Stimulated activated naive CD4-positive, alpha-beta T cell (primary cell): ENCODE measurements at regions not wholly inside any gene's neighbourhood (a gene's known extent, or its start where the extent isn't known, plus 50 kb on each side); places are given as distances from the start of the nearest gene placed in this dataset.

Experiments
- DNase-seq, 6 experiments: peaks; one replicate each; lab custom pipeline; 2025; lab: John Stamatoyannopoulos, UW

- no peak for DNase-seq
Measured at GRCh38 chr12:13841358-13841757, 140.0 kb downstream of the GRIN2B start.

GRCh38 chr12:13839365-13840336, 141.8 kb downstream of the GRIN2B start:
- no peak for DNase-seq

GRCh38 chr12:13836099-13836498, 145.3 kb downstream of the GRIN2B start:
- no peak for DNase-seq

GRCh38 chr12:13835652-13836051, 145.8 kb downstream of the GRIN2B start:
- DNase-seq = no peak

- DNase-seq = no peak
Measured at GRCh38 chr12:13834241-13834640, 147.2 kb downstream of the GRIN2B start.

- DNase-seq = no peak
Measured at GRCh38 chr12:13817131-13817530, 164.3 kb downstream of the GRIN2B start.

GRCh38 chr12:13816394-13816793, 165.0 kb downstream of the GRIN2B start:
- no peak for DNase-seq

- no peak for DNase-seq
Measured at GRCh38 chr12:13812168-13812567, 169.2 kb downstream of the GRIN2B start.

- DNase-seq = no peak
Measured at GRCh38 chr12:13811061-13811460, 170.3 kb downstream of the GRIN2B start.

GRCh38 chr12:13805041-13805440, 176.4 kb downstream of the GRIN2B start:
- no peak for DNase-seq

- DNase-seq = no peak
Measured at GRCh38 chr12:13801543-13801942, 179.9 kb downstream of the GRIN2B start.

- no peak for DNase-seq
Measured at GRCh38 chr12:13799574-13799973, 181.8 kb downstream of the GRIN2B start.

- no peak for DNase-seq
Measured at GRCh38 chr12:13798162-13798561, 183.2 kb downstream of the GRIN2B start.

GRCh38 chr12:13794706-13795105, 186.7 kb downstream of the GRIN2B start:
- no peak for DNase-seq

- no peak for DNase-seq
Measured at GRCh38 chr12:13790317-13790716, 191.1 kb downstream of the GRIN2B start.

- DNase-seq = no peak
Measured at GRCh38 chr12:13788626-13789025, 192.8 kb downstream of the GRIN2B start.

GRCh38 chr12:13786646-13787045, 194.8 kb downstream of the GRIN2B start:
- no peak for DNase-seq

GRCh38 chr12:13784504-13784903, 196.9 kb downstream of the GRIN2B start:
- DNase-seq = no peak

GRCh38 chr12:13780453-13780852, 200.9 kb downstream of the GRIN2B start:
- DNase-seq = no peak

GRCh38 chr12:13777374-13777773, 204.0 kb downstream of the GRIN2B start:
- DNase-seq = no peak

- DNase-seq = no peak
Measured at GRCh38 chr12:13772264-13772663, 209.1 kb downstream of the GRIN2B start.

GRCh38 chr12:13770576-13770975, 210.8 kb downstream of the GRIN2B start:
- DNase-seq = no peak

GRCh38 chr12:13769966-13770365, 211.4 kb downstream of the GRIN2B start:
- DNase-seq = no peak

GRCh38 chr12:13769273-13769672, 212.1 kb downstream of the GRIN2B start:
- DNase-seq = no peak
